Rectal smooth muscle tissue (tissue), 1 donor: ENCODE measurements at regions not wholly inside any gene's neighbourhood (a gene's known extent, or its start where the extent isn't known, plus 50 kb on each side); places are given as distances from the start of the nearest gene placed in this dataset.
"Not testable (repeated sequence)": the region's sequence is repeated elsewhere in the genome, so short reads cannot be mapped to it uniquely, and the experiment has no call there.

Experiments used
- H3K27ac ChIP-seq: one replicate; pipeline ENCODE4 v1.7.0; 2013; ENCODE audit warnings: low read depth, low read length, inconsistent platforms
- H3K27me3 ChIP-seq: one replicate; pipeline ENCODE4 v1.7.0; 2013; ENCODE audit warnings: low read length; ENCODE audit not compliant: control insufficient read depth, insufficient read depth
- H3K36me3 ChIP-seq: one replicate; pipeline ENCODE4 v1.7.0; 2013; ENCODE audit warnings: low read length; ENCODE audit not compliant: control insufficient read depth, insufficient read depth
- H3K4me1 ChIP-seq: one replicate; pipeline ENCODE4 v1.7.0; 2013; ENCODE audit warnings: low read length; ENCODE audit not compliant: control insufficient read depth, insufficient read depth
- H3K4me3 ChIP-seq: one replicate; pipeline ENCODE4 v1.7.0; 2013; ENCODE audit warnings: low read length
- H3K9ac ChIP-seq: one replicate; pipeline ENCODE4 v1.7.0; 2013; ENCODE audit warnings: low read length

DNA sequence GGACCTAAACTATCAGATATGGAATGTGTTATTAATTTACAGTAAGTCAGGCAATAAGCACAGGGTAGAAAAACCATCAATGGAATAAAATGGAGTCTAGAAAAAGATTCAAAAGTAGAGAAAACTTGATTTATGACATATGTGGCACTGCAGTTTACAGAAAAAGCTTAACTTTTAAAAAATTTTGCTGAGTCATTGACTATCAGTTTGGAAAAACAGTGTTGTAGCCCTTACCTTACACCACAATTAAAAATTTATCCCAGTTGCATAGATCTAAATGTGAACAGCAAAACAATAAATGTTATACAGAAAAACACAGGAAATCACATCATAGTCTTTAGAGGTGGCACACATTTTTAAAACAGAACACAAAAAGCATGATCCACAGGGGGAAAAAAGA lies 108.5 kb downstream of the USP22 start:
- Histone ChIP-seq H3K27me3 (no peaks in the 10 kb centered on the region), H3K36me3 (no peaks in the 10 kb centered on the region), H3K4me3 (no peak overlapping the region), H3K4me1 (peaks cover 21% of the 10 kb centered on the region), H3K9ac (no peak overlapping the region), H3K27ac (no peak overlapping the region)

DNA sequence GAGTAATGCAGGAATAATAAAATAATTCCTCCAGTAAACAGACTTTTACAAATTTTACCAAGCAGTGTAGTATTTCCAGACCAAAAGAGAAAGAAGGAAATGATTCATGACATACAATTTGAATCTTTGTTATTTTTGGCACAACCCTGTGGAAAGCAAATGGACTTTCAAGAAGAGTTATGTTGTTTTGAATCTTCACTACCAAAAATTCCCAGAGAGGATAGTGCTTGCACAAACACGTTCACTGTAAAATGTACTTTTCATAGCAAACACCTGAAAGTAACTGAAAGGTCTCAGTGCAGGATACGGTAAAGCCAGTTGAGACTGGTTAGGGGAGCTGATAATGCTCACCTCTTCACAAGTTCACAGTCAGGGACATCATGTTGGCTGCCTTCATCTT lies 107.1 kb downstream of the USP22 start:
- no peak overlapping the region for H3K27ac ChIP-seq
- H3K4me1 ChIP-seq = peaks cover 12% of the 10 kb centered on the region
- no peak overlapping the region for H3K9ac ChIP-seq
- no peak overlapping the region for H3K4me3 ChIP-seq
- H3K27me3 ChIP-seq = no peaks in the 10 kb centered on the region
- no peaks in the 10 kb centered on the region for H3K36me3 ChIP-seq

DNA sequence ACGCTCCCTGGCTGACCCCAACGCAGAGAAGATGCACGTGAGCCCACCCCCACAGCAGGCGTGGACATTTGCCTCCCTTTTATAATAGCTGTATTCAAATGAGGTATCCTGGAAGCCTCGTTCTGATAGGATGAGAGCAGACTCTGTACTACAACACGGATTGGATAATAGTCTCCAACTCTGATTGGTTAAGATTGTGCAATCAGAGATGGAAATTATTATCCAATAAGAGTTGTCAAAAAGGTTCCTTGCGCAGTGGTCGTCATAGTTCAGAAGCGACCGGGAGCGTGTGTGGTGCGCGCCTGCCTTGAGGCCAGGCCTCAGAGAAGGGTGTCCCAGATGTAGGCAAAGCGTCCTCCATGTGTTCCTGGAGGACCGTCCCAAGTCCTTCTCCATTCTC lies 104.6 kb downstream of the USP22 start:
- Histone ChIP-seq H3K4me1 (peaks cover 12% of the 10 kb centered on the region), H3K4me3 (no peak overlapping the region), H3K36me3 (no peaks in the 10 kb centered on the region), H3K27ac (no peak overlapping the region), H3K9ac (no peak overlapping the region), H3K27me3 (no peaks in the 10 kb centered on the region)

DNA sequence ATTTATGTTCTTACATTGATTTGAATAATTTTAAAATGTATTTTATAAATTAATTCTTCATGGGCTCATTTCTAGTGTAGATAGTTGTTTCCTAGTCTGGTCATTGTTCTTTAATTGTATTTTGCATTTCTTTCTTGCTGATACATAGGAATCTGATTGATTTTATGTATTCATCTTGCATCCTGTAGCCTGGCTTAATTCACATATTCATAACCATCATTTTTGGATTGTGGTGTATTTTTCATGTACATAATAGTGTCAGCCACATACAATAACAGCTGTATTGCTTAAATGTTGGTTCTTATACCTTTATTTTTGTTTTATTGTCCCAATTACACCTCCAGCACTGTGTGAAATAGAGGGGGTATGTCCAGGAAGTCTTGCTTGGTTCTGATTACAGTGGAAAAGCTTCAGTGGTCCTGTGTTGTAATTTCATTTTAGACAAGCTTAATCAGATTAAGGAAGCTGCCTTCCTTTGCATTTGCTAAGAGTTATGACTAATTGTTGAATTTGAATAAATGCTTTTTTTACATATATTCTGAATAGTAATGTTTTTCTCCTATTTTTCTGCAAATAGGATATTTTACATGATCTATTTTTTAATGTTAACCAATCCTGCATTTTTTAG lies 103.7 kb downstream of the USP22 start:
- no peak overlapping the region for H3K27ac ChIP-seq
- H3K4me1 ChIP-seq = peaks cover 12% of the 10 kb centered on the region

DNA sequence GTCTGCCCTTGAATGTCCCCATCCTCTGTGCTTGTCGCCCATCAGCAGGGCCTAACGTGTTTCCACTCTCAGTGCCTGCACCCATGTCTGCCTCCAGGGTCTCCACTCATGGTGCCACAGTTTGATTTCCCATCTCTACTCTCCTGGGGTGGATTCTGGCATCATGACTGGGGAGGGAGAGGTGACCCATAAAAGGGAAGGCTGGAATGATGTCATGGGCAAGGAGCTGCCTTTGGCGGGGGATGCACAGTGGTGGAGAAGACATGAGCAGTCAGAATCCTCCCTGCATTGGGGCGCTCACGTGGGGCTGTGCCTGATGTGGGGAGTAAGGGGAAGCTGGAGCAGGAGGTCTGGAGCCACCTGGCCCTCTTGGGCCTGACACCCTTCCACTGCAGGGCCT lies 100.9 kb downstream of the USP22 start:
- Histone ChIP-seq H3K9ac (no peak overlapping the region), H3K27ac (no peak overlapping the region)

More for the DNA sequence above, 103.7 kb downstream of the USP22 start:
- Histone ChIP-seq H3K4me3 (no peak overlapping the region), H3K27me3 (no peaks in the 10 kb centered on the region), H3K9ac (no peak overlapping the region), H3K36me3 (no peaks in the 10 kb centered on the region)

DNA sequence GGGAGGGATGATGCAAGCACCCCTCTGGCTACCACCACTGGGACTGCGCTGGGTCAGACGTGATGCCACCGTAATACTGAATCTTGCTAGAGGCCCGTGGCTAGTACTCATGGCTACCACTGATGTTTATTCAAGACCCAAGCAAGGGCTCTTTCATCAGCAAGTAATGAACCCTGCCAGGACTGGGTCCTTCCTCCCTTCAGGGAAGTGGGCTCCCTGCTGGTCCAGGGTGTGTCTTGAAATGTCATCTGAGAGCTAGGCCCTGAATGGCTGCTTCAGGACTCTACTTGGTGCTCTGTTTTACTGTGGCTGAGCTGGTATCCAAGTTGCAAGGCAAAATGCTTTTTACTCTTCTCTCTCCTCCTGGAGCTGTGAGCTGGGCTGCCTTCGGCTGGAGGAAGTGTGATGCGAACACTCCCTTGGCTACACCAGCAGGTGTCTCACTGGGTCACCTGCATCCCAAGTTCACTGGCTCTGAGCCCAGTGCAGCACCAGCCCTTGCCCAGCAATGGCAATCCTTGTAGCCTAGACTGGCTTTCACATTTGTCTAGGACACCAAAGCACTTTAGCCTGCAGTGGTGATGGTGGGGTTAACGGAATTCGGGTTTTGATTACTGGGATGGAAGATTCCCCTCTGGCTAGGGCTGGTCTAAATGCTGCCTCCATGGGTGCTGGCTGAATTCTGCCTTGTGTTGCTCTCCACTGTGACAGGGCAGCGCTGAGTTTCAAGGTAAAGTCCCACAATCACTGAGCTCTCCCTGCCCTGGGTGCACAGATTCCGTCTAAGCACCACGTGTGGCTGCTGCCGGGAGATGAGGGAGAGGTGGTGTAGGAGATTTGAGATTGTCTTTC lies 98.6 kb downstream of the USP22 start:
- Histone ChIP-seq H3K4me1 (no peaks in the 10 kb centered on the region), H3K36me3 (no peaks in the 10 kb centered on the region), H3K27ac (no peak overlapping the region), H3K27me3 (no peaks in the 10 kb centered on the region), H3K9ac (no peak overlapping the region), H3K4me3 (no peak overlapping the region)

More for the DNA sequence above, 100.9 kb downstream of the USP22 start:
- no peaks in the 10 kb centered on the region for H3K27me3 ChIP-seq
- H3K4me3 ChIP-seq = no peak overlapping the region
- H3K4me1 ChIP-seq = peaks cover under 1% of the 10 kb centered on the region
- no peaks in the 10 kb centered on the region for H3K36me3 ChIP-seq

DNA sequence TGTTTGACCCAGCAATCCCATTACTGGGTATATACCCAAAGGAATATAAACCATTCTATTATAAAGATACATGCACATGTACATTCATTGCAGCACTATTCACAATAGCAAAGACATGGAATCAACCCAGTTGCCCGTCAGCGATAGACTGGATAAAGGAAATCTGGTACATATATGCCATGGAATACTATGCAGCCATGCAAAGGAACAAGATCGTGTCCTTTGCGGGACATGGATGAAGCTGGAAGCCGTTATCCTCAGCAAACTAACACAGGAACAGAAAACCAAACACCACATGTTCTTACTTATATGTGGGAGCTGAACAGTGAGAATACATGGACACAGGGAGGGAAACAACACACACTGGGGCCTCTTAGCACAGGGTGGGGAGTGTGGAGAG lies 95.1 kb downstream of the USP22 start:
- H3K27me3 ChIP-seq, H3K9ac ChIP-seq, H3K36me3 ChIP-seq, H3K4me1 ChIP-seq, H3K4me3 ChIP-seq, H3K27ac ChIP-seq: not testable (repeated sequence)

DNA sequence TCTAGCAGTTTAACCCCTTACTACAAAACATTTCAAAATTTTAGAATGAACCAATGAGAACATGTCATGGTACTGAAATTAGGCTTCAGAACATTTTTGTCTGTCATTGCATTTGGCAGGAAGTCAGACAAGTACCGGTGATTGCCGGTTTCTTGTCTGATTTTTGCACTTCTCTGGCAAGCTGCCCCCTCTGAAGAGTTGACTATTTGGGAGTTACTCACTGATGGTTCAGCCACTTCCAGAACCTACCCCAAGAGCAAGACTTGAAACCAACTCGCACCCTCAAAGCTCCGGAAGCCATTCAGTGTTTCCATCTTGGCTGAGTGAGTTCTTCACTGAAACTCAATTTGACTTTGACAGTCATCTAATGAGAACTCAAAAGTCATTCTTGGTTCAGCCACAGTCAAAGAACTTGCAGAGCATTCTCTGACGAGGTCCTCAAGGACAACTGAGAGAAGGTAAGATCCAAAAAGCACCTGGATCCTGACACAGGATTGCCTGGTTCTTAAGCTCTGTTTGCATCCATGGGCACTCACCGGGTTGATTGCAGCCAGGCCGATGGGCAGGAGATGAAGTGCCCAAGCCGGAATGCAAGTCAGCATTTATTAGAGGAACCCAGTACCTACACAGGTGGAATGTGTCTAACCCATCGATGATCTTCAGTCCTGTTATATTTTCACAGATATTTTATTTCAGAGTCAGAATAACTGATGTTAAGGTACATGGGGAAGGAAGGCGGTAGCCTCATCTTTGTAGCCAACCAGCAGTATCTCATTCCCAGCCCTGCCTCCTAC lies 93.6 kb downstream of the USP22 start:
- no peaks in the 10 kb centered on the region for H3K4me1 ChIP-seq

More for the DNA sequence above, 93.6 kb downstream of the USP22 start:
- Histone ChIP-seq H3K36me3 (no peaks in the 10 kb centered on the region), H3K27me3 (no peaks in the 10 kb centered on the region), H3K27ac (no peak overlapping the region), H3K9ac (no peak overlapping the region), H3K4me3 (no peak overlapping the region)
